PC-9 (cell line): ENCODE measurements at regions not wholly inside any gene's neighbourhood (a gene's known extent, or its start where the extent isn't known, plus 50 kb on each side); places are given as distances from the start of the nearest gene placed in this dataset.

ENCODE experiments used
- CTCF ChIP-seq: fragments of 200-600 bp; sonication (generic); conservative IDR thresholded peaks from 2 replicates; pipeline ENCODE4 v1.6.1; 2017; ENCODE audit warnings: mixed run types, antibody characterized with exemption, mild to moderate bottlenecking, moderate library complexity
- EZH2 ChIP-seq: fragments of 200-600 bp; sonication (generic); IDR thresholded peaks from 2 replicates; pipeline ENCODE4 v1.8.0; 2017; ENCODE audit warnings: antibody characterized with exemption, low read depth

- TF ChIP-seq CTCF (no peak), EZH2 (no peak)
Measured at GRCh38 chr9:99451112-99451606, 229.1 kb downstream of the SEC61B start.
